ENCODE measurements at regions not wholly inside any gene's neighbourhood (a gene's known extent, or its start where the extent isn't known, plus 50 kb on each side); places are given as distances from the start of the nearest gene placed in this dataset.

GRCh38 chr15:69660658-69661405, 208.2 kb downstream of the RPLP1 start:
- Mint-ChIP-seq H3K27me3 (ENCODE audit: low read depth) (peaks cover 7% of the 10 kb centered on the region), H3K9me3 (no peaks in the 10 kb centered on the region), H3K4me1 (peaks cover 6% of the 10 kb centered on the region), H3K36me3 (ENCODE audit: low read depth) (no peaks in the 10 kb centered on the region), H3K27ac (ENCODE audit: unreplicated experiment) (no peak overlapping the region), H3K4me3 (no peak overlapping the region)
- no peak for TF ChIP-seq CTCF (conservative IDR thresholded peaks at IDR 0.05)
- no peak for DNase-seq (ENCODE audit: low read depth, low spot score)

DNA sequence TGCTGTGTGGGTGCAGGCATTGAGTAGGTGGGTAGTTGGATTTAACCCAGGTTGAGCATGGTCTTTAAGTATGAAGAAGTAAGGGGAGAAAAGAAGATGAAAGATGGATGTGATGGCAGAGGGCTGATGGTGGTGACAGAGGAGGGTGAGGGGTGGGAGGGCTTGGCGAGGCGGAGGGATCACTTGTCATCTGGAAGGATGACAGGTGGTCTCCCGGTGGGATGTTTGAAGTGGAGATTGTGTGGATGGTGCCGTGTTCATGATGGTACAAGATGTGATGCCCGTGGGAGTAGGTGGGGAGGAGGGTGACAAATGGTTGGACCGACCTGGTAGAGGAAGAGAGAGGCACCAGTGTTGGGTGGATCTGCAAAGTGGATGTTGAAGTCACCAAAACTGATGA, 208.8 kb downstream of the RPLP1 start:
- H3K27me3 Mint-ChIP-seq (ENCODE audit: low read depth): peaks cover 7% of the 10 kb centered on the region
- TF ChIP-seq CTCF (conservative IDR thresholded peaks at IDR 0.05): no peak
- H3K27ac Mint-ChIP-seq (ENCODE audit: unreplicated experiment): no peak overlapping the region
- H3K9me3 Mint-ChIP-seq: no peaks in the 10 kb centered on the region
- H3K4me1 Mint-ChIP-seq: peaks cover 8% of the 10 kb centered on the region
- H3K36me3 Mint-ChIP-seq (ENCODE audit: low read depth): no peaks in the 10 kb centered on the region
- no peak for DNase-seq (ENCODE audit: low read depth, low spot score)
- no peak overlapping the region for H3K4me3 Mint-ChIP-seq

- DNase-seq (ENCODE audit: low read depth, low spot score): no peak
- Mint-ChIP-seq H3K9me3 (no peaks in the 10 kb centered on the region), H3K27me3 (ENCODE audit: low read depth) (peaks cover 4% of the 10 kb centered on the region), H3K36me3 (ENCODE audit: low read depth) (no peaks in the 10 kb centered on the region), H3K4me3 (no peak overlapping the region), H3K4me1 (peaks cover 11% of the 10 kb centered on the region), H3K27ac (ENCODE audit: unreplicated experiment) (no peak overlapping the region)
- no peak for TF ChIP-seq CTCF (conservative IDR thresholded peaks at IDR 0.05)
Observed at GRCh38 chr15:69661871-69662644, 209.4 kb downstream of the RPLP1 start.

DNA sequence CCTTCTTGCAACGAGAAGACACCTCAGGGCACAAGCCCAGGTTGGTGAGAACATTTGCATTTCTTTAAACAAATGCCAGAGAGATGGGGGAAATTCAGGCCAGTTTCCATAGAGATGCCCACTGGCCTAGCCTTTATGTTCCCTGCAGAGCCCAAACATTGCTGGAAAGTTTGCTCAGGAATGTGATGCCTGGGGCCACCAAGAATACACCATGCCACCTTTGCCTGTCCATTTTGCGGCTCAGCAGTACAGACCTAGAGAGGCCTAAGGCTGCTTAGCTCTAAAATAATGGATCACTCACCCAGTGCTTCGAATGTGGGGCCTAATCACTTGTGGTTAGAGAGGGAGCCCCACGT, 210.0 kb downstream of the RPLP1 start:
- no peak overlapping the region for H3K27ac Mint-ChIP-seq (ENCODE audit: unreplicated experiment)
- no peaks in the 10 kb centered on the region for H3K9me3 Mint-ChIP-seq
- no peaks in the 10 kb centered on the region for H3K36me3 Mint-ChIP-seq (ENCODE audit: low read depth)
- no peak overlapping the region for H3K4me3 Mint-ChIP-seq
- peaks cover 11% of the 10 kb centered on the region for H3K4me1 Mint-ChIP-seq
- H3K27me3 Mint-ChIP-seq (ENCODE audit: low read depth): peaks cover 4% of the 10 kb centered on the region
- TF ChIP-seq CTCF (conservative IDR thresholded peaks at IDR 0.05): no peak
- DNase-seq (ENCODE audit: low read depth, low spot score): no peak

- Mint-ChIP-seq H3K27ac (ENCODE audit: unreplicated experiment) (no peak overlapping the region), H3K9me3 (no peaks in the 10 kb centered on the region), H3K4me1 (peaks cover 11% of the 10 kb centered on the region), H3K36me3 (ENCODE audit: low read depth) (no peaks in the 10 kb centered on the region), H3K4me3 (no peak overlapping the region), H3K27me3 (ENCODE audit: low read depth) (peaks cover 4% of the 10 kb centered on the region)
- DNase-seq (ENCODE audit: low read depth, low spot score): no peak
- no peak for TF ChIP-seq CTCF (conservative IDR thresholded peaks at IDR 0.05)
Observed at GRCh38 chr15:69663441-69663840, 210.8 kb downstream of the RPLP1 start.
